ENCODE measurements at regions not wholly inside any gene's neighbourhood (a gene's known extent, or its start where the extent isn't known, plus 50 kb on each side); places are given as distances from the start of the nearest gene placed in this dataset.

DNA sequence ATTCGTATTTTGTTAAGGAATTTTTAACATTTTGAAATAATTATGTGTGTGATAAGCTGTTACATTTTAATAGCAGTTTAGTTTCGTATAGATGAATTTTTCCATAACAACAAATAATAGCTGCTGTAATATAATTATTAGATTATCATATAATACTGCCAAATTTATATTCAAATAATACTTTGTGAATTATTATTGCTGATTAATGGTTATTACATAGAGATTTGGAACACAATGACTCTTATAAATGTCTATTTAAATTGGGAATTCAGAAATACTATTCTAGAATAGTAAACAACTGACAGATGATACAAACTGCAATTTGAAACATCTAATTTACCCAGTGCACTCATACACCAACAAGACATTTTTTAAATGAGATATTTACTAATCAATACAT, 73.2 kb upstream of the NEK7 start:
- no peak overlapping the region for H2AFZ ChIP-seq (ENCODE audit: low read depth, low read length)
- no peak overlapping the region for H3K4me2 ChIP-seq (ENCODE audit: insufficient read depth, low read length)
- no peak overlapping the region for H3K27ac ChIP-seq (ENCODE audit: low read length)
- no peaks in the 10 kb centered on the region for H3K27me3 ChIP-seq (ENCODE audit: insufficient read depth, low read length, poor library complexity)
- no peaks in the 10 kb centered on the region for H4K20me1 ChIP-seq (ENCODE audit: insufficient read depth, low read length)
- H3K79me2 ChIP-seq (ENCODE audit: insufficient read depth, low read length): no peaks in the 10 kb centered on the region
- no peak for ATAC-seq (ENCODE audit: insufficient read depth, low read depth)
- H3K36me3 ChIP-seq (ENCODE audit: insufficient read depth, low read length): no peaks in the 10 kb centered on the region
- no peaks in the 10 kb centered on the region for H3K9me3 ChIP-seq (ENCODE audit: insufficient read depth, low read length, severe bottlenecking)
- DNase-seq: no peak
- H3K9ac ChIP-seq (ENCODE audit: low read depth, low read length): no peak overlapping the region
- TF ChIP-seq EZH2 (IDR thresholded peaks at IDR 0.05; ENCODE audit: borderline replicate concordance, low read depth, low read length, severe bottlenecking): no peak
- TF ChIP-seq, protein P1, sequence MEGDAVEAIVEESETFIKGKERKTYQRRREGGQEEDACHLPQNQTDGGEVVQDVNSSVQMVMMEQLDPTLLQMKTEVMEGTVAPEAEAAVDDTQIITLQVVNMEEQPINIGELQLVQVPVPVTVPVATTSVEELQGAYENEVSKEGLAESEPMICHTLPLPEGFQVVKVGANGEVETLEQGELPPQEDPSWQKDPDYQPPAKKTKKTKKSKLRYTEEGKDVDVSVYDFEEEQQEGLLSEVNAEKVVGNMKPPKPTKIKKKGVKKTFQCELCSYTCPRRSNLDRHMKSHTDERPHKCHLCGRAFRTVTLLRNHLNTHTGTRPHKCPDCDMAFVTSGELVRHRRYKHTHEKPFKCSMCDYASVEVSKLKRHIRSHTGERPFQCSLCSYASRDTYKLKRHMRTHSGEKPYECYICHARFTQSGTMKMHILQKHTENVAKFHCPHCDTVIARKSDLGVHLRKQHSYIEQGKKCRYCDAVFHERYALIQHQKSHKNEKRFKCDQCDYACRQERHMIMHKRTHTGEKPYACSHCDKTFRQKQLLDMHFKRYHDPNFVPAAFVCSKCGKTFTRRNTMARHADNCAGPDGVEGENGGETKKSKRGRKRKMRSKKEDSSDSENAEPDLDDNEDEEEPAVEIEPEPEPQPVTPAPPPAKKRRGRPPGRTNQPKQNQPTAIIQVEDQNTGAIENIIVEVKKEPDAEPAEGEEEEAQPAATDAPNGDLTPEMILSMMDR (IDR thresholded peaks at IDR 0.05; ENCODE audit: borderline replicate concordance, extremely low read depth, low read length, poor library complexity, severe bottlenecking): no peak
- H3K4me1 ChIP-seq (ENCODE audit: insufficient read depth, low read length): peaks cover 14% of the 10 kb centered on the region
- H3K4me3 ChIP-seq (ENCODE audit: low read depth in 1 of 2, low read length in 2 of 2): no peak overlapping the region

DNA sequence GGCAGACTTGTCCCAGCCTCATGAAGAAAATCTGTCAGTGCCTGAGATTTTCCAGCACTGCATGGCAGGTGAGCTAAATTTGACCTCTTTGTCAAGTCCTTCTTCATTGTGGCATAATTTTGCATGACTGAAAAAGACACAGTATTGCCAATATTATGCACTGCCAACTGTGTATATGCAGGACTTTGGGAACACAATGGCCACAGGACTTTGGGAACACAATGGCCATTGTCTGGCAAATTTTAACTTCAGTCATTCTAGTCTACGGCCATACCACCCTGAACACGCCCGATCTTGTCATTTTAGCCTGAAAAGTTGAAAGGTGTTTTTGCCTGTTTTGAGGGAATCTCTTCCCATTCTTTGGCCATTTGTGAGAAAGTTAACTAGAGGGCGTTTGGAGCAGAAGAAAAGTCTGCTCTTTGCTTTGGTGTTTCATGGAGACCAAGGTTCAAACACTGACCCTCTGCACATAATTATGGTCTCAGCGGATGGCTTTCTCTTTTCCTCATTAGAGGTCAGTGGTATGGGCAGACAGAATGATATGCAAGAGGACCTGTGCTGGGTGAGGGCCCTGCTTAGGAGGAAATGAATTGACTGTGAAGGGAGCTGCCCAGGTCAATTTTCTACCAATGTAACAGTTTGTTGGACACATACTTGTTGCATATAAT, 72.4 kb upstream of the NEK7 start:
- no peak overlapping the region for H3K4me3 ChIP-seq (ENCODE audit: low read depth in 1 of 2, low read length in 2 of 2)
- no peaks in the 10 kb centered on the region for H4K20me1 ChIP-seq (ENCODE audit: insufficient read depth, low read length)
- H3K79me2 ChIP-seq (ENCODE audit: insufficient read depth, low read length): no peaks in the 10 kb centered on the region
- DNase-seq: no peak
- H3K9ac ChIP-seq (ENCODE audit: low read depth, low read length): no peak overlapping the region
- H3K9me3 ChIP-seq (ENCODE audit: insufficient read depth, low read length, severe bottlenecking): no peaks in the 10 kb centered on the region
- no peak for ATAC-seq (ENCODE audit: insufficient read depth, low read depth)
- no peak overlapping the region for H3K27ac ChIP-seq (ENCODE audit: low read length)
- H3K4me1 ChIP-seq (ENCODE audit: insufficient read depth, low read length): peaks cover 17% of the 10 kb centered on the region
- H2AFZ ChIP-seq (ENCODE audit: low read depth, low read length): no peak overlapping the region
- no peak for TF ChIP-seq EZH2 (IDR thresholded peaks at IDR 0.05; ENCODE audit: borderline replicate concordance, low read depth, low read length, severe bottlenecking)
- TF ChIP-seq, protein P1 (IDR thresholded peaks at IDR 0.05; ENCODE audit: borderline replicate concordance, extremely low read depth, low read length, poor library complexity, severe bottlenecking): no peak
- H3K36me3 ChIP-seq (ENCODE audit: insufficient read depth, low read length): no peaks in the 10 kb centered on the region
- no peaks in the 10 kb centered on the region for H3K27me3 ChIP-seq (ENCODE audit: insufficient read depth, low read length, poor library complexity)
- no peak overlapping the region for H3K4me2 ChIP-seq (ENCODE audit: insufficient read depth, low read length)

DNA sequence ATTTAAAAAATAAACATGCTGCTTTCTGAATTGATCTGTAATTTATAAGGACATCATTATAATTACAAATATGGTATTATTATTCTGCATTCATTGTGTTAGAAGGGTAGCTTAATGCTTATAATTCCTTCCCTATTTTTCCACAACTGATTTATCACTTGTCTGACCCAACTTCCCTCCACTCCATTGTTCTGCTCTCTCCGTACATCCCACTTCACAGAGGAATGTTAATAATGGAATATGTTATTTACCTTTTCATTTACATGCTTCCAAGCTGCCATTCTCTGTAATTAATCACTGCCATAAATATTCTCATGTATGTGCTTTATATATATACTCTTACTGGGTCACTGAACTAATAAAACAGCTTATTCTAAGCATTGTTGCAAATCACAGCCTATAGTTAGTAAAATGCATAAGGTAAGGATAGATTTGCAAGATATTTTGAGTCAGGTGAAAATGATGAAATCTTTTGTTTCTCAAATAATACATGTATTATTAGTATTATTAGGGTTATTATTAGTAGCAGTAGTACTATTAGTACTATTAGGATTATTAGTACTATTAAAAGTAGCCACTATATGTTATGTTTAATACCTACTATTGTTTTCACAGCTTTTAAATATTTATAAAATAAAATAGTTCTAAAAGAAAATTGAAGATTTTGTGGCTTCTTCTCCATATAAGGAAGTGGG, 70.6 kb upstream of the NEK7 start:
- no peaks in the 10 kb centered on the region for H4K20me1 ChIP-seq (ENCODE audit: insufficient read depth, low read length)
- TF ChIP-seq, protein P1 (IDR thresholded peaks at IDR 0.05; ENCODE audit: borderline replicate concordance, extremely low read depth, low read length, poor library complexity, severe bottlenecking): no peak
- TF ChIP-seq EZH2 (IDR thresholded peaks at IDR 0.05; ENCODE audit: borderline replicate concordance, low read depth, low read length, severe bottlenecking): no peak

More for the DNA sequence above, 70.6 kb upstream of the NEK7 start:
- H3K9ac ChIP-seq (ENCODE audit: low read depth, low read length): no peak overlapping the region
- H3K4me2 ChIP-seq (ENCODE audit: insufficient read depth, low read length): no peak overlapping the region
- H3K4me3 ChIP-seq (ENCODE audit: low read depth in 1 of 2, low read length in 2 of 2): no peak overlapping the region
- no peaks in the 10 kb centered on the region for H3K27me3 ChIP-seq (ENCODE audit: insufficient read depth, low read length, poor library complexity)
- H3K9me3 ChIP-seq (ENCODE audit: insufficient read depth, low read length, severe bottlenecking): no peaks in the 10 kb centered on the region
- H3K27ac ChIP-seq (ENCODE audit: low read length): no peak overlapping the region
- H3K79me2 ChIP-seq (ENCODE audit: insufficient read depth, low read length): no peaks in the 10 kb centered on the region
- peaks cover 17% of the 10 kb centered on the region for H3K4me1 ChIP-seq (ENCODE audit: insufficient read depth, low read length)
- no peak overlapping the region for H2AFZ ChIP-seq (ENCODE audit: low read depth, low read length)
- ATAC-seq (ENCODE audit: insufficient read depth, low read depth) (no peak), DNase-seq (no peak)
- no peaks in the 10 kb centered on the region for H3K36me3 ChIP-seq (ENCODE audit: insufficient read depth, low read length)

All from DND-41 (cell line).